Trophoblast cell (in vitro differentiated cells and primary cell): ENCODE measurements at regions not wholly inside any gene's neighbourhood (a gene's known extent, or its start where the extent isn't known, plus 50 kb on each side); places are given as distances from the start of the nearest gene placed in this dataset.

ENCODE experiments used
- DNase-seq, 2 donors: peaks; one replicate each; pipeline ENCODE4 v3.0.0-alpha.2; 2016
- H2AFZ ChIP-seq: 2 replicates; pipeline ENCODE4 v1.6.1; 2013; ENCODE audit warnings: low read length, moderate library complexity, mild to moderate bottlenecking; ENCODE audit not compliant: insufficient read depth, poor library complexity
- H2AK5ac ChIP-seq: 2 replicates; pipeline ENCODE4 v1.6.1; 2013; ENCODE audit warnings: mild to moderate bottlenecking, low read length
- H2BK120ac ChIP-seq: 2 replicates; pipeline ENCODE4 v1.6.1; 2013; ENCODE audit warnings: low read length, mild to moderate bottlenecking, moderate library complexity; ENCODE audit not compliant: insufficient read depth, poor library complexity
- H2BK12ac ChIP-seq: 2 replicates; pipeline ENCODE4 v1.6.1; 2013; ENCODE audit warnings: mild to moderate bottlenecking, low read length, moderate library complexity
- H2BK5ac ChIP-seq: 2 replicates; pipeline ENCODE4 v1.6.1; 2013; ENCODE audit warnings: low read length, low read depth, moderate library complexity, mild to moderate bottlenecking; ENCODE audit not compliant: poor library complexity
- H3K14ac ChIP-seq: 2 replicates; pipeline ENCODE4 v1.6.1; 2013; ENCODE audit warnings: mild to moderate bottlenecking, low read length
- H3K18ac ChIP-seq: 2 replicates; pipeline ENCODE4 v1.6.1; 2013; ENCODE audit warnings: mild to moderate bottlenecking, low read length
- H3K23ac ChIP-seq: 2 replicates; pipeline ENCODE4 v1.6.1; 2013; ENCODE audit warnings: low read length
- H3K27ac ChIP-seq: 2 replicates; pipeline ENCODE4 v1.5.1; 2013; ENCODE audit warnings: low read depth, mild to moderate bottlenecking, inconsistent platforms, low read length, moderate library complexity
- H3K27me3 ChIP-seq: 2 replicates; pipeline ENCODE4 v1.6.1; 2013; ENCODE audit warnings: inconsistent platforms, mild to moderate bottlenecking, low read length, moderate library complexity; ENCODE audit not compliant: insufficient read depth
- H3K36me3 ChIP-seq, 2 experiments: 1 replicate in 1 of 2; 2 replicates in 1 of 2; pipeline ENCODE4 v1.6.1; 2013; ENCODE audit warnings: low read length in 2 of 2, mild to moderate bottlenecking in 2 of 2, moderate library complexity in 1 of 2; ENCODE audit not compliant: insufficient read depth in 2 of 2, control insufficient read depth in 1 of 2
- H3K4ac ChIP-seq: 2 replicates; pipeline ENCODE4 v1.6.1; 2013; ENCODE audit warnings: low read depth, mild to moderate bottlenecking, low read length, moderate library complexity
- H3K4me1 ChIP-seq, 2 experiments: 1 replicate in 1 of 2; 2 replicates in 1 of 2; pipeline ENCODE4 v1.6.1; 2013; ENCODE audit warnings: low read length in 2 of 2, mild to moderate bottlenecking in 2 of 2, moderate library complexity in 1 of 2; ENCODE audit not compliant: insufficient read depth in 2 of 2, control insufficient read depth in 1 of 2
- H3K4me2 ChIP-seq: 2 replicates; pipeline ENCODE4 v1.6.1; 2013; ENCODE audit warnings: inconsistent platforms, mild to moderate bottlenecking, low read length, moderate library complexity
- H3K4me3 ChIP-seq: 2 replicates; pipeline ENCODE4 v1.5.1; 2013; ENCODE audit warnings: mild to moderate bottlenecking, low read depth, low read length, inconsistent platforms
- H3K79me1 ChIP-seq: one replicate; pipeline ENCODE4 v1.6.1; 2013; ENCODE audit warnings: low read length
- H3K79me2 ChIP-seq: 2 replicates; pipeline ENCODE4 v1.6.1; 2013; ENCODE audit warnings: low read length, mild to moderate bottlenecking; ENCODE audit not compliant: control insufficient read depth, insufficient read depth, poor library complexity
- H3K9ac ChIP-seq: 2 replicates; pipeline ENCODE4 v1.6.1; 2013; ENCODE audit warnings: mild to moderate bottlenecking, low read length
- H3K9me3 ChIP-seq: 2 replicates; pipeline ENCODE4 v1.6.1; 2013; ENCODE audit warnings: low read depth, mild to moderate bottlenecking, control low read depth, inconsistent platforms, low read length; ENCODE audit not compliant: insufficient read depth
- H4K12ac ChIP-seq: 2 replicates; pipeline ENCODE4 v1.6.1; 2013; ENCODE audit warnings: low read depth, mild to moderate bottlenecking, low read length, moderate library complexity
- H4K8ac ChIP-seq: 2 replicates; pipeline ENCODE4 v1.6.1; 2013; ENCODE audit warnings: low read depth, mild to moderate bottlenecking, low read length, moderate library complexity
- H4K91ac ChIP-seq: one replicate; pipeline ENCODE4 v1.6.1; 2013; ENCODE audit warnings: low read depth, mild to moderate bottlenecking, low read length, moderate library complexity
- WGBS: extraction: QIAGEN DNeasy Blood & Tissue Kit; methylation state at CpG from one replicate; pipeline ENCODE4 v1.1.7; 2013; ENCODE audit warnings: missing lambda C conversion rate; ENCODE audit not compliant: insufficient read length, insufficient coverage; ENCODE audit errors: extremely low coverage; 5-methylcytosine and 5-hydroxymethylcytosine counted together

DNA sequence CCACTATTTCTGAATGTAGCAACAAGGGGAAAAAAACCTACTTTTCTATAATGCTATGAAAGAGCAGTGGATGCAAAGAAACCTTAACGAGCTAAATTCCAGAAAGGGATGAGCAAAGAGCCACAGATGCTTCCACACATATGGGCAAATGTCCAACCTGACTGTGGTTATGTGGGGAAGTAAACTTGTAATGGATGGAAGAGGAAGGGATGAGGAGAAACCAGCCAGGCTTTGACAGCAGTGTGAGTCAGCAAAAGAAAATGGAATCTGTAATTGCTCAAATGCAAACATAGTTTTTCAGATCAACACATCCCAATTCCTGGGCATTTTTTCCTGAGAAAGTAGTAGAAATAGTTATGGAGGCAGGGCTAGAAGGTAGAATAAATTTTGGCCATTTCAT, 204.8 kb upstream of the CPHXL start:
- H3K27ac ChIP-seq: no peak overlapping the region
- no peak for DNase-seq
- H3K79me1 ChIP-seq: no peaks in the 10 kb centered on the region
- no peak overlapping the region for H3K4me3 ChIP-seq
- H3K4me1 ChIP-seq: no peaks in the 10 kb centered on the region
- no peaks in the 10 kb centered on the region for H3K36me3 ChIP-seq
- H2BK12ac ChIP-seq: no peak overlapping the region
- H4K12ac ChIP-seq: no peak overlapping the region
- no peak overlapping the region for H2AK5ac ChIP-seq
- no peak overlapping the region for H3K9ac ChIP-seq
- whole genome bisulfite sequencing: no CpG with 5 or more reads among the region's 1 CpG
- H3K14ac ChIP-seq: no peak overlapping the region
- H2AFZ ChIP-seq: no peak overlapping the region
- no peak overlapping the region for H2BK120ac ChIP-seq
- no peak overlapping the region for H3K4ac ChIP-seq
- H4K8ac ChIP-seq: no peak overlapping the region
- H3K27me3 ChIP-seq: no peaks in the 10 kb centered on the region
- no peak overlapping the region for H4K91ac ChIP-seq
- no peak overlapping the region for H3K23ac ChIP-seq
- no peaks in the 10 kb centered on the region for H3K9me3 ChIP-seq
- H3K18ac ChIP-seq: no peak overlapping the region
- H2BK5ac ChIP-seq: no peak overlapping the region
- H3K4me2 ChIP-seq: no peak overlapping the region
- H3K79me2 ChIP-seq: no peaks in the 10 kb centered on the region

DNA sequence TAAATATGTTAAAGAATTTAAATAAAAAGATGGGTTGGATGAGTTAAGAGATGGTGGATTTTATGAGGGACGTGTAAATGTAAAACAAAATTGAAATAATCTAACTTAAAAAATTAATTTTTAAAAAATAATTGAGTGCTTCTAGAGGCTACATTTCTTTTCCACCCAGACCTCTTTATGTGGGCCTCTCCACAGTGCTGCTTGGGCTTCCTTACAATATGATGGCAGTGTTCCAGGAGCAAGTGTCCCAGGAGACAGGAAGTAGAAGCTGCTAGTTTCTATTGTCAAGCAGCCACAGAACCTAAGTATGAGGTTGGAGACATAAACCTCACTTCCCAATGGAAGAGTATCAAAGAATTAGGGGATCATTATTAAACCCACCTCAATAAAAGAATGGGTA, 205.7 kb upstream of the CPHXL start:
- Histone ChIP-seq H3K4ac (no peak overlapping the region), H2BK5ac (no peak overlapping the region), H3K79me2 (no peaks in the 10 kb centered on the region), H4K12ac (no peak overlapping the region), H3K4me2 (no peak overlapping the region), H3K4me3 (no peak overlapping the region), H3K36me3 (no peaks in the 10 kb centered on the region), H3K79me1 (no peaks in the 10 kb centered on the region), H3K18ac (no peak overlapping the region), H3K23ac (no peak overlapping the region), H4K91ac (no peak overlapping the region), H2BK12ac (no peak overlapping the region), H2AK5ac (no peak overlapping the region), H3K4me1 (no peaks in the 10 kb centered on the region), H2BK120ac (no peak overlapping the region), H3K9ac (no peak overlapping the region), H3K27ac (no peak overlapping the region), H4K8ac (no peak overlapping the region), H3K14ac (no peak overlapping the region), H3K9me3 (no peaks in the 10 kb centered on the region), H3K27me3 (no peaks in the 10 kb centered on the region), H2AFZ (no peak overlapping the region)
- WGBS: 83% methylated on average over 1 of the region's 1 CpG
- no peak for DNase-seq

DNA sequence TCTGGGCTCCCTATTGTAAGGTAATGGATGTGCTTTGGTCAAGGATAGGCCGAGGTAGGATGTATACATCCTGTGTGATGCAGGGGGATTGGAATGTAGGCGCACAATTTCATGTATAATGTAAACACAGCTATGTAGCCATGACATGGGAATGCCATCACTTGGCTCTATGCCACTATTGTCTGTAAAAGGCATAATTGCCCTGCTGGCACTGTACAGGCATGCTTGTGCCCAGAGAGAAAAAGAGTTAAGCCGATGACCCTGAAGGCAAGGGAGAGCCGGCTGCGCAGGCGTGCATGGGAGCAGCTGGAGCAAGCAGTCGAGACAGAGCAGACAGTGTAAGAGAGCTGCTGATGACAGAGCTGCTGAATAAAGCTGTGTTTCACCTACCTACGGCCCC, 212.5 kb upstream of the CPHXL start:
- no peaks in the 10 kb centered on the region for H3K79me2 ChIP-seq
- WGBS: no CpG with 5 or more reads among the region's 8 CpGs
- H3K4ac ChIP-seq: no peak overlapping the region

DNA sequence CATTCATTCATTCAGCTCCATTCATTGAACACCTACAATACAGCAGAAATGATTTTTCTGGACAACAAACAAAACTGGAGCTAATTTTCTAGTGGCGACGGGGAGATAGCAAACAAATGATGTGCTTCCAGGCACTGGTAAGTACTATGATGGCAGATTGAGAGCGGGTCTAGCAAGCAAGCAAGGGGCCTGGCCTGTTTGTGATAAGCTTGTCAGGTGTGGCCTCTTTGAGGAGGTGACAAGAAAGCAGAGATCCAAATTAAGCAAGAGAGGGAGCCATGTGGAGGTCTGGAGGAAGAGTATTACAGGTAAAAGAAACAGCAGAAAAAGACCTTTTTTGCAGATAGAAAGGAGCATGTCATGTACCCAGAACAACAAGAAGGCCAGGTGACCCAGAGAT, 216.1 kb upstream of the CPHXL start:
- H3K23ac ChIP-seq: no peak overlapping the region
- H4K8ac ChIP-seq: no peak overlapping the region
- H4K12ac ChIP-seq: no peak overlapping the region
- no peaks in the 10 kb centered on the region for H3K79me2 ChIP-seq
- peaks cover 0 to 4% of the 10 kb centered on the region in 2 experiments for H3K4me1 ChIP-seq
- no peak overlapping the region for H3K4me2 ChIP-seq
- no peak overlapping the region for H2BK5ac ChIP-seq
- H2AK5ac ChIP-seq: no peak overlapping the region
- H4K91ac ChIP-seq: no peak overlapping the region
- H2AFZ ChIP-seq: no peak overlapping the region
- no peak overlapping the region for H3K27ac ChIP-seq
- H3K9ac ChIP-seq: no peak overlapping the region
- no peaks in the 10 kb centered on the region for H3K79me1 ChIP-seq
- no peak overlapping the region for H2BK12ac ChIP-seq
- no peak for DNase-seq
- no peaks in the 10 kb centered on the region for H3K36me3 ChIP-seq
- no peak overlapping the region for H3K4me3 ChIP-seq
- H3K14ac ChIP-seq: no peak overlapping the region
- H2BK120ac ChIP-seq: no peak overlapping the region
- H3K18ac ChIP-seq: no peak overlapping the region
- H3K4ac ChIP-seq: no peak overlapping the region
- no peaks in the 10 kb centered on the region for H3K9me3 ChIP-seq
- WGBS: no CpG with 5 or more reads among the region's 3 CpGs
- no peaks in the 10 kb centered on the region for H3K27me3 ChIP-seq

More for the DNA sequence above, 212.5 kb upstream of the CPHXL start:
- Histone ChIP-seq H3K36me3 (no peaks in the 10 kb centered on the region), H3K27me3 (no peaks in the 10 kb centered on the region), H3K9ac (no peak overlapping the region), H3K79me1 (no peaks in the 10 kb centered on the region), H3K23ac (no peak overlapping the region), H4K91ac (no peak overlapping the region), H3K27ac (no peak overlapping the region), H2BK12ac (no peak overlapping the region), H2AK5ac (no peak overlapping the region), H2BK120ac (no peak overlapping the region), H2AFZ (no peak overlapping the region), H3K14ac (no peak overlapping the region), H4K8ac (no peak overlapping the region), H3K4me3 (no peak overlapping the region), H4K12ac (no peak overlapping the region), H2BK5ac (no peak overlapping the region), H3K18ac (no peak overlapping the region), H3K4me1 (peaks cover 0 to 4% of the 10 kb centered on the region in 2 experiments), H3K9me3 (no peaks in the 10 kb centered on the region), H3K4me2 (no peak overlapping the region)
- DNase-seq: no peak
